ENCODE measurements at regions not wholly inside any gene's neighbourhood (a gene's known extent, or its start where the extent isn't known, plus 50 kb on each side); places are given as distances from the start of the nearest gene placed in this dataset.

GRCh38 chr3:36298188-36298587 is 82.1 kb upstream of the STAC start:
- no peak for TF ChIP-seq ZNF274 (IDR thresholded peaks at IDR 0.05; ENCODE audit: low read depth, low read length)
- TF ChIP-seq YY1 (IDR thresholded peaks at IDR 0.05; ENCODE audit: insufficient read depth, insufficient read length) = no peak
